Ishikawa (cell line): ENCODE measurements at regions not wholly inside any gene's neighbourhood (a gene's known extent, or its start where the extent isn't known, plus 50 kb on each side); places are given as distances from the start of the nearest gene placed in this dataset.

Experiments
- EGR1 ChIP-seq: IDR thresholded peaks from 2 replicates; pipeline ENCODE4 v1.6.1; 2012
- MAX ChIP-seq: IDR thresholded peaks from 2 replicates; pipeline ENCODE4 v1.6.1; 2012
- RAD21 ChIP-seq: IDR thresholded peaks from 2 replicates; pipeline ENCODE4 v1.6.1; 2012; ENCODE audit warnings: low read depth
- REST ChIP-seq: IDR thresholded peaks from 2 replicates; pipeline ENCODE4 v1.6.1; 2012; ENCODE audit warnings: low read depth, mild to moderate bottlenecking
- YY1 ChIP-seq: IDR thresholded peaks from 2 replicates; pipeline ENCODE4 v1.6.1; 2012; ENCODE audit warnings: low read depth

- TF ChIP-seq REST = no peak
- no peak for TF ChIP-seq RAD21
- no peak for TF ChIP-seq YY1
- no peak for TF ChIP-seq EGR1
- no peak for TF ChIP-seq MAX
Observed at GRCh38 chr4:64156253-64156652, 253.0 kb downstream of the TECRL start.
